Trophoblast cell (in vitro differentiated cells and primary cell): ENCODE measurements at regions not wholly inside any gene's neighbourhood (a gene's known extent, or its start where the extent isn't known, plus 50 kb on each side); places are given as distances from the start of the nearest gene placed in this dataset.

Experiments used
- DNase-seq, 2 donors: peaks; one replicate each; pipeline ENCODE4 v3.0.0-alpha.2; 2016
- H2AFZ ChIP-seq: 2 replicates; pipeline ENCODE4 v1.6.1; 2013; ENCODE audit warnings: low read length, moderate library complexity, mild to moderate bottlenecking; ENCODE audit not compliant: insufficient read depth, poor library complexity
- H2AK5ac ChIP-seq: 2 replicates; pipeline ENCODE4 v1.6.1; 2013; ENCODE audit warnings: mild to moderate bottlenecking, low read length
- H2BK120ac ChIP-seq: 2 replicates; pipeline ENCODE4 v1.6.1; 2013; ENCODE audit warnings: low read length, mild to moderate bottlenecking, moderate library complexity; ENCODE audit not compliant: insufficient read depth, poor library complexity
- H2BK12ac ChIP-seq: 2 replicates; pipeline ENCODE4 v1.6.1; 2013; ENCODE audit warnings: mild to moderate bottlenecking, low read length, moderate library complexity
- H2BK5ac ChIP-seq: 2 replicates; pipeline ENCODE4 v1.6.1; 2013; ENCODE audit warnings: low read length, low read depth, moderate library complexity, mild to moderate bottlenecking; ENCODE audit not compliant: poor library complexity
- H3K14ac ChIP-seq: 2 replicates; pipeline ENCODE4 v1.6.1; 2013; ENCODE audit warnings: mild to moderate bottlenecking, low read length
- H3K18ac ChIP-seq: 2 replicates; pipeline ENCODE4 v1.6.1; 2013; ENCODE audit warnings: mild to moderate bottlenecking, low read length
- H3K23ac ChIP-seq: 2 replicates; pipeline ENCODE4 v1.6.1; 2013; ENCODE audit warnings: low read length
- H3K27ac ChIP-seq: 2 replicates; pipeline ENCODE4 v1.5.1; 2013; ENCODE audit warnings: low read depth, mild to moderate bottlenecking, inconsistent platforms, low read length, moderate library complexity
- H3K27me3 ChIP-seq: 2 replicates; pipeline ENCODE4 v1.6.1; 2013; ENCODE audit warnings: inconsistent platforms, mild to moderate bottlenecking, low read length, moderate library complexity; ENCODE audit not compliant: insufficient read depth
- H3K36me3 ChIP-seq, 2 experiments: 1 replicate in 1 of 2; 2 replicates in 1 of 2; pipeline ENCODE4 v1.6.1; 2013; ENCODE audit warnings: low read length in 2 of 2, mild to moderate bottlenecking in 2 of 2, moderate library complexity in 1 of 2; ENCODE audit not compliant: insufficient read depth in 2 of 2, control insufficient read depth in 1 of 2
- H3K4ac ChIP-seq: 2 replicates; pipeline ENCODE4 v1.6.1; 2013; ENCODE audit warnings: low read depth, mild to moderate bottlenecking, low read length, moderate library complexity
- H3K4me1 ChIP-seq, 2 experiments: 1 replicate in 1 of 2; 2 replicates in 1 of 2; pipeline ENCODE4 v1.6.1; 2013; ENCODE audit warnings: low read length in 2 of 2, mild to moderate bottlenecking in 2 of 2, moderate library complexity in 1 of 2; ENCODE audit not compliant: insufficient read depth in 2 of 2, control insufficient read depth in 1 of 2
- H3K4me2 ChIP-seq: 2 replicates; pipeline ENCODE4 v1.6.1; 2013; ENCODE audit warnings: inconsistent platforms, mild to moderate bottlenecking, low read length, moderate library complexity
- H3K4me3 ChIP-seq: 2 replicates; pipeline ENCODE4 v1.5.1; 2013; ENCODE audit warnings: mild to moderate bottlenecking, low read depth, low read length, inconsistent platforms
- H3K79me1 ChIP-seq: one replicate; pipeline ENCODE4 v1.6.1; 2013; ENCODE audit warnings: low read length
- H3K79me2 ChIP-seq: 2 replicates; pipeline ENCODE4 v1.6.1; 2013; ENCODE audit warnings: low read length, mild to moderate bottlenecking; ENCODE audit not compliant: control insufficient read depth, insufficient read depth, poor library complexity
- H3K9ac ChIP-seq: 2 replicates; pipeline ENCODE4 v1.6.1; 2013; ENCODE audit warnings: mild to moderate bottlenecking, low read length
- H3K9me3 ChIP-seq: 2 replicates; pipeline ENCODE4 v1.6.1; 2013; ENCODE audit warnings: low read depth, mild to moderate bottlenecking, control low read depth, inconsistent platforms, low read length; ENCODE audit not compliant: insufficient read depth
- H4K12ac ChIP-seq: 2 replicates; pipeline ENCODE4 v1.6.1; 2013; ENCODE audit warnings: low read depth, mild to moderate bottlenecking, low read length, moderate library complexity
- H4K8ac ChIP-seq: 2 replicates; pipeline ENCODE4 v1.6.1; 2013; ENCODE audit warnings: low read depth, mild to moderate bottlenecking, low read length, moderate library complexity
- H4K91ac ChIP-seq: one replicate; pipeline ENCODE4 v1.6.1; 2013; ENCODE audit warnings: low read depth, mild to moderate bottlenecking, low read length, moderate library complexity
- WGBS: extraction: QIAGEN DNeasy Blood & Tissue Kit; methylation state at CpG from one replicate; pipeline ENCODE4 v1.1.7; 2013; ENCODE audit warnings: missing lambda C conversion rate; ENCODE audit not compliant: insufficient read length, insufficient coverage; ENCODE audit errors: extremely low coverage; 5-methylcytosine and 5-hydroxymethylcytosine counted together

DNA sequence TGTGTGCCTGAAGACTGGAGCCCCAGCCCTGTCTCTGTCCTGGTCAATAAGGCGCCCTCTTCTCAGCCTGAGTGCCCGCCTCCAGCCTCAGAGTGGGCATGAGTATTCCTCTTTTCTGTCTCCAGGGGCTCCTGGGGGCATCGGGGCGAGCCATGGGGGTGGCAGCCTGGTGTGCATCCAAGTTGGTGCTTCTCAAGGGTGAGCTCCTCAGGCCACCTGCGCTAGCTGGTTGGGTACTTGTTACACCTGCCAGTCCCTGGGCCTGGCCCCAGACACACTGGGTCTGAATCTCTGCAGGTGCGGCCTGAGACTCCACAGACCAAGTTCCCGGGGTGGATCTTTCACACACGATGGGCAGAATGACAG is 168.6 kb upstream of the B3GAT1 start:
- H2AFZ ChIP-seq = no peak overlapping the region
- H3K4me2 ChIP-seq = no peak overlapping the region
- H4K91ac ChIP-seq = no peak overlapping the region
- H3K79me2 ChIP-seq = no peaks in the 10 kb centered on the region
- DNase-seq = no peak
- H3K36me3 ChIP-seq = no peaks in the 10 kb centered on the region
- peaks cover 0 to 2% of the 10 kb centered on the region in 2 experiments for H3K4me1 ChIP-seq
- no peak overlapping the region for H3K9ac ChIP-seq
- H3K4ac ChIP-seq = no peak overlapping the region
- WGBS = no CpG with 5 or more reads among the region's 8 CpGs
- no peak overlapping the region for H3K27ac ChIP-seq
- H3K18ac ChIP-seq = no peak overlapping the region
- no peak overlapping the region for H3K23ac ChIP-seq
- no peak overlapping the region for H3K14ac ChIP-seq
- H2BK120ac ChIP-seq = no peak overlapping the region
- no peak overlapping the region for H4K12ac ChIP-seq
- no peak overlapping the region for H3K4me3 ChIP-seq
- H3K27me3 ChIP-seq = no peaks in the 10 kb centered on the region
- no peak overlapping the region for H4K8ac ChIP-seq
- no peaks in the 10 kb centered on the region for H3K79me1 ChIP-seq
- no peak overlapping the region for H2AK5ac ChIP-seq
- peaks cover 4% of the 10 kb centered on the region for H3K9me3 ChIP-seq
- no peak overlapping the region for H2BK12ac ChIP-seq
- H2BK5ac ChIP-seq = no peak overlapping the region

DNA sequence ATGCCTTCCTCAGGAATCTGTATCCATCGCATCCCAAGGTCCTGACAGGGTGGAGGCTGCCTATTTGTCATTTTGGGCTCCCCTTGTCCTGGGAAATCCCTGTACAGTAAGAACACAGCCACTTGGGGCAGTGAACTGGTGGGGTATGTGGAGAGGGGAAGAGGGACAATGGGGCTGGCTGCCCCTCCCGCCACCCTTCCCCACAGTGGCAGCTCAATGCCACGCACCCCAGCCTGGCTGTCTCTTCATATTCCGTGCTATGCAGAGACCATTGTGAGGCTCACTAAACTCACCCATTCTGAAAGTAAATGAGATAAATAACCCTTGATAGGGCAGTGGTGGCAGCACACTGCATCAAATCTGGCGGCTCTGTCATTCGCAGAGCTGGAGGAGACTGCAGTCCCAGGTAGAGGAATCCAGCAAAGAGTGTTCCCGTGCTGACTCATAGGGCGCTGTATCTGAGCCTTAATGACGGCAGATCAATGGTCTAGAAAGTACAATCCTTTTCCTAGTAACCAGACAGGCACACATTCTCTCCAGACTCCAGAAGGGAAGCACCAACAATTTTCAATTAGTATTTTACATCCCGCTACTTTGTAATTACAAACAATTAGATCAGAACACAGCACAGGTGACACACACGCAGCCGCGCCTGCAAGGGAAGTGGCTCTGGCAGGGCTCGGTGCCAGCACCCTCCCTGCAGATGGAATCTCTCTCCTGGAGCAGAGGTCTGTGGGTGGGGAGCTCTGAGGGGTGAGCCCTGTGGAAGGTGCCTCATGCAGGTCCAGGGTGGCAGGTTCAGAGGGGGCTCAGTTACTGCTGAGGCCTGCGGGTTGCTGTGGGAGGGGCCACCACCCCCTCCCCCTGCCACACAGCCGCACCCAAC is 167.9 kb upstream of the B3GAT1 start:
- DNase-seq = no peak
- H2BK5ac ChIP-seq = no peak overlapping the region
- no peaks in the 10 kb centered on the region for H3K27me3 ChIP-seq
- no peak overlapping the region for H3K18ac ChIP-seq
- H2BK120ac ChIP-seq = no peak overlapping the region
- H4K12ac ChIP-seq = no peak overlapping the region
- H3K9me3 ChIP-seq = peaks cover 4% of the 10 kb centered on the region
- no peak overlapping the region for H3K4ac ChIP-seq
- peaks cover 0 to 2% of the 10 kb centered on the region in 2 experiments for H3K4me1 ChIP-seq
- H3K27ac ChIP-seq = no peak overlapping the region
- H4K91ac ChIP-seq = no peak overlapping the region
- H4K8ac ChIP-seq = no peak overlapping the region
- no peak overlapping the region for H3K4me2 ChIP-seq
- H3K4me3 ChIP-seq = no peak overlapping the region
- WGBS = no CpG with 5 or more reads among the region's 16 CpGs
- H2AFZ ChIP-seq = no peak overlapping the region
- no peak overlapping the region for H3K14ac ChIP-seq
- no peak overlapping the region for H3K23ac ChIP-seq
- no peak overlapping the region for H3K9ac ChIP-seq
- no peaks in the 10 kb centered on the region for H3K79me1 ChIP-seq
- H3K36me3 ChIP-seq = no peaks in the 10 kb centered on the region
- H2BK12ac ChIP-seq = no peak overlapping the region
- H3K79me2 ChIP-seq = no peaks in the 10 kb centered on the region
- no peak overlapping the region for H2AK5ac ChIP-seq

DNA sequence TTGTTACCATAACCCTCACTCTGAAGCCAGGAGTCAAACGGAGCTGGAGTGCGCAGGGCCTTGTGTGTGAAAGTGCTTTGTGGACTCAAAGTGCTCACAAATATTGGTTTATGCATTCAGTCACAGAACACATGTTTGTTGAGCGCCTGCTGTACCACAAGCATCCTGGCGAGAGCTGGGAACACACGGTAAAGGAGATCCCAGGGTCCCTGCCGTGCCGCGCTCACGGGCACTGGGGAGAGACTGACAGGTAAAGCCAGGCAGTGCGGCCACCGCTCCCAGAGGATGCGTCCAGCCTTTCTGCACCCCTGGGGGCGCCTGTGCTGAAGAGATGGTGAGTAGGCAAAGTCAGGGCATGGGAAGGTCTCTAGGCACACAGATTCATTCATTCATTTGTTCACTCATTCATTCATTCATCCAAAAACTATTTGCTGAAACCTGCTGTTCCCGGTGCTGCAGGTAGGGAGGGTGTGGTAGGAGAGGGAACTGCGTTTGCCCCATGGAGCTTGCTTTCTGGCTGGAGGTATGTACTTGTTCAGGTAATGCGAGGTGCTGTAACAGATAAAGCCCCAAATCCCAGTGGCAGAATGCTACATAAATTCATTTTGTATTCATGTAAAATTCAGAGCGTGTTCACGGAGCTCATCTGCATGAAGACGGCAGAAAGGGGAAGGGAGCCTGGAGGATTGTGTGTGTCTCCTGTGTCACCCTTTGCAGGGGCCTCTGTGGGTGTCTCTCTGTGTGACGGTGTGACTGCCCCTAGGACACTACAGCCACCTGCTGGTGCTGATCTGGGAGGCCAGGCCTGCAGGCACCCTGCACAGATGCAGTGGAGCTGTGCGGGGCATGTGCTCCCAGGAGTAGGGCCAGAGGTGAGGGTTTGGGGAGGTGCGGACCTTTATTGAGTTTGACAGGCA is 167.0 kb upstream of the B3GAT1 start:
- H2BK5ac ChIP-seq = no peak overlapping the region
- DNase-seq = peak; percentile 18 to 48
- WGBS = no CpG with 5 or more reads among the region's 22 CpGs

DNA sequence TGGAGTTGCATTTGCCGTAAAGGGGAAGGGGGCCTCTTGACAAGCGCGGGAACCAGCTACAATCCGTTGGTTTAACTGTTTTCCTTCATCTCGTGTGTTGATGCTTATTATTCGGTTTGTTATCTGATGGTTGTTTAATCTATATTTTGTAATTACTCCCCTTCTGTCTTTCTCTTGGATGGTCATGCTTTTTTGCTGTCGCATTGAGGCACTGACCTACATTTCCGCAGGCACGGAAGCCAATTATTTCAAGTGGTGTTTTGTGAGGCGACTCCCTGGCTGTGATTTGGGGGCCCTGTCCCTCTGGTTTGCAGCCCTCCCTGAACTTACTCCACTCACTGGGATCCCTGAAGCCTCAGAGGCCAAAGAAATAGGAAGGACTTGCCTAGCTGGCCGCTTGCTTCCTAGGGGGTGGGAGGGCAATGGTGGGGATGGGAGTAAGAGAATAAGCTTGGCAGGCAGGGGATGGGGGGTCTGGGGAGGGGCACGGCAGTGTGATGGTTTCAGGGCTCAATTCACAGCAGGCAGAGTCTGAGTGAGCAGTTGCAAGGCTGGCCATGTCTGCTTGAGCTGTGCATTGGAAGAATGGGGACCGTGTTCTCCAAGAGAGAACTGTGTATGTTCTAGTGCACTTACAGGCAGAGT is 165.8 kb upstream of the B3GAT1 start:
- no peak overlapping the region for H3K18ac ChIP-seq
- no peak overlapping the region for H4K8ac ChIP-seq
- no peak overlapping the region for H3K14ac ChIP-seq
- H2BK120ac ChIP-seq = no peak overlapping the region
- H3K23ac ChIP-seq = no peak overlapping the region
- peaks cover 0 to 2% of the 10 kb centered on the region in 2 experiments for H3K4me1 ChIP-seq
- no peak overlapping the region for H3K4me2 ChIP-seq
- H2BK12ac ChIP-seq = no peak overlapping the region
- H2AK5ac ChIP-seq = no peak overlapping the region
- no peak overlapping the region for H4K91ac ChIP-seq
- H3K36me3 ChIP-seq = no peaks in the 10 kb centered on the region
- H3K27ac ChIP-seq = no peak overlapping the region
- no peak for DNase-seq
- no peak overlapping the region for H4K12ac ChIP-seq
- H2AFZ ChIP-seq = no peak overlapping the region
- H2BK5ac ChIP-seq = no peak overlapping the region
- no peak overlapping the region for H3K9ac ChIP-seq
- no peak overlapping the region for H3K4ac ChIP-seq
- no peaks in the 10 kb centered on the region for H3K79me2 ChIP-seq
- H3K4me3 ChIP-seq = no peak overlapping the region
- no CpG with 5 or more reads among the region's 13 CpGs for WGBS
- H3K9me3 ChIP-seq = peaks cover 4% of the 10 kb centered on the region
- H3K27me3 ChIP-seq = no peaks in the 10 kb centered on the region
- no peaks in the 10 kb centered on the region for H3K79me1 ChIP-seq

More for the DNA sequence above, 167.0 kb upstream of the B3GAT1 start:
- H3K79me1 ChIP-seq = no peaks in the 10 kb centered on the region
- no peak overlapping the region for H4K91ac ChIP-seq
- H3K18ac ChIP-seq = no peak overlapping the region
- no peak overlapping the region for H2BK120ac ChIP-seq
- no peak overlapping the region for H2AK5ac ChIP-seq
- H3K4ac ChIP-seq = no peak overlapping the region
- no peak overlapping the region for H2BK12ac ChIP-seq
- H3K27ac ChIP-seq = no peak overlapping the region
- H3K9ac ChIP-seq = no peak overlapping the region
- no peak overlapping the region for H3K23ac ChIP-seq
- peaks cover 4% of the 10 kb centered on the region for H3K9me3 ChIP-seq
- no peak overlapping the region for H2AFZ ChIP-seq
- no peaks in the 10 kb centered on the region for H3K27me3 ChIP-seq
- H3K79me2 ChIP-seq = no peaks in the 10 kb centered on the region
- peaks cover 0 to 2% of the 10 kb centered on the region in 2 experiments for H3K4me1 ChIP-seq
- H3K36me3 ChIP-seq = no peaks in the 10 kb centered on the region
- no peak overlapping the region for H3K4me2 ChIP-seq
- no peak overlapping the region for H3K4me3 ChIP-seq
- no peak overlapping the region for H4K12ac ChIP-seq
- no peak overlapping the region for H3K14ac ChIP-seq
- no peak overlapping the region for H4K8ac ChIP-seq
